Endodermal cell (in vitro differentiated cells): ENCODE measurements at regions not wholly inside any gene's neighbourhood (a gene's known extent, or its start where the extent isn't known, plus 50 kb on each side); places are given as distances from the start of the nearest gene placed in this dataset.

Experiments
- DNase-seq: peaks from one replicate; pipeline ENCODE4 v3.0.0-alpha.2; 2017
- H3K27ac ChIP-seq: 2 replicates; pipeline ENCODE4 v1.5.1; 2013; ENCODE audit warnings: mild to moderate bottlenecking, low read depth, low read length, moderate library complexity
- H3K27me3 ChIP-seq: 2 replicates; pipeline ENCODE4 v1.6.1; 2013; ENCODE audit warnings: mild to moderate bottlenecking, low read length, moderate library complexity; ENCODE audit not compliant: insufficient read depth, control insufficient read depth, poor library complexity, severe bottlenecking
- H3K36me3 ChIP-seq: 2 replicates; pipeline ENCODE4 v1.7.0; 2013; ENCODE audit warnings: mild to moderate bottlenecking, low read length, moderate library complexity; ENCODE audit not compliant: control insufficient read depth, insufficient read depth
- H3K4me1 ChIP-seq: one replicate; pipeline ENCODE4 v1.7.0; 2013; ENCODE audit warnings: low read length; ENCODE audit not compliant: control insufficient read depth, insufficient read depth
- H3K4me3 ChIP-seq: 2 replicates; pipeline ENCODE4 v1.5.1; 2013; ENCODE audit warnings: mild to moderate bottlenecking, low read length, moderate library complexity
- H3K9ac ChIP-seq: 2 replicates; pipeline ENCODE4 v1.6.1; 2013; ENCODE audit warnings: mild to moderate bottlenecking, low read length, moderate library complexity; ENCODE audit not compliant: poor library complexity, severe bottlenecking; ENCODE audit errors: extremely low read depth
- H3K9me3 ChIP-seq: 2 replicates; pipeline ENCODE4 v1.6.1; 2013; ENCODE audit warnings: mild to moderate bottlenecking, low read length, moderate library complexity; ENCODE audit not compliant: control insufficient read depth
- H3K27ac Mint-ChIP-seq: 2 replicates; pipeline ENCODE4 v1.8.0; 2020; ENCODE audit warnings: mixed read lengths
- H3K27me3 Mint-ChIP-seq: 2 replicates; pipeline ENCODE4 v1.8.0; 2021; ENCODE audit warnings: mild to moderate bottlenecking, mixed read lengths; ENCODE audit not compliant: insufficient read depth
- H3K36me3 Mint-ChIP-seq: 2 replicates; pipeline ENCODE4 v1.8.0; 2020; ENCODE audit warnings: low read depth, mixed read lengths
- H3K4me1 Mint-ChIP-seq: 2 replicates; pipeline ENCODE4 v1.8.0; 2020; ENCODE audit warnings: mixed read lengths
- H3K4me3 Mint-ChIP-seq: 2 replicates; pipeline ENCODE4 v1.8.0; 2020; ENCODE audit warnings: mild to moderate bottlenecking, moderate library complexity, mixed read lengths
- H3K9me3 Mint-ChIP-seq: 2 replicates; pipeline ENCODE4 v1.8.0; 2020; ENCODE audit warnings: mild to moderate bottlenecking, mixed read lengths
- WGBS, 2 experiments: methylation state at CpG; one replicate each; pipeline versions ENCODE4 v1.1.5 to v1.1.7; 2013; ENCODE audit warnings: missing lambda C conversion rate in 2 of 2, mixed read lengths in 1 of 2; ENCODE audit not compliant: insufficient coverage in 1 of 2, insufficient read length in 1 of 2; 5-methylcytosine and 5-hydroxymethylcytosine counted together
- TF ChIP-seq, protein P1 (sequence below): fragments of 200-600 bp; sonication (generic); conservative IDR thresholded peaks from 2 replicates; pipeline ENCODE4 v1.5.0; 2021; ENCODE audit warnings: antibody characterized with exemption, mild to moderate bottlenecking

DNA sequence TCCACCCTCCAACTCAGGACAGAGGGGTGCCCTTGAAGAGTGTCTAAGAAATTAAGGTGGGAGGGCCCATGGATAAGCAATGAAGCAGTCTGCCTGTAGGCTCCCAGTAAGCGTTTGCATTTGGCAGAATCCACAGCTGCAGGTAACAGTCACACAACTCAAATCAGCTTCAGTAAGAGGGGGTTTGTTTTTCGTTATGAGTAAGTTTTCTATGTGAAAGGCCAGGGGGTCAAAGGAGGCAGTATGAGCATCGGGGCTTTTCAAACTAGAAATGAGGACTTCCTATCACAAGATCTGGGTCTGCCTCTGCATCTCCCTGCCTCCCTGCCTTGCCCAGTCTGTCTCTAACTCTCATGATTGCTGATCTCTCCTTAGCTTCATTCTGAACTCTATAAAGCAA lies 128.1 kb upstream of the CCL2 start:
- H3K27ac ChIP-seq = no peak overlapping the region
- H3K4me1 ChIP-seq = no peaks in the 10 kb centered on the region
- WGBS, 2 experiments = 82 to 83% methylated on average over 2 to 3 of the region's 3 CpGs
- no peaks in the 10 kb centered on the region for H3K27me3 Mint-ChIP-seq
- H3K36me3 ChIP-seq = no peaks in the 10 kb centered on the region
- no peak for DNase-seq
- H3K27ac Mint-ChIP-seq = no peak overlapping the region
- no peak overlapping the region for H3K4me3 ChIP-seq
- no peaks in the 10 kb centered on the region for H3K27me3 ChIP-seq
- no peak overlapping the region for H3K4me3 Mint-ChIP-seq
- H3K9ac ChIP-seq = no peak overlapping the region
- no peaks in the 10 kb centered on the region for H3K4me1 Mint-ChIP-seq
- H3K9me3 ChIP-seq = no peaks in the 10 kb centered on the region
- TF ChIP-seq, protein P1, sequence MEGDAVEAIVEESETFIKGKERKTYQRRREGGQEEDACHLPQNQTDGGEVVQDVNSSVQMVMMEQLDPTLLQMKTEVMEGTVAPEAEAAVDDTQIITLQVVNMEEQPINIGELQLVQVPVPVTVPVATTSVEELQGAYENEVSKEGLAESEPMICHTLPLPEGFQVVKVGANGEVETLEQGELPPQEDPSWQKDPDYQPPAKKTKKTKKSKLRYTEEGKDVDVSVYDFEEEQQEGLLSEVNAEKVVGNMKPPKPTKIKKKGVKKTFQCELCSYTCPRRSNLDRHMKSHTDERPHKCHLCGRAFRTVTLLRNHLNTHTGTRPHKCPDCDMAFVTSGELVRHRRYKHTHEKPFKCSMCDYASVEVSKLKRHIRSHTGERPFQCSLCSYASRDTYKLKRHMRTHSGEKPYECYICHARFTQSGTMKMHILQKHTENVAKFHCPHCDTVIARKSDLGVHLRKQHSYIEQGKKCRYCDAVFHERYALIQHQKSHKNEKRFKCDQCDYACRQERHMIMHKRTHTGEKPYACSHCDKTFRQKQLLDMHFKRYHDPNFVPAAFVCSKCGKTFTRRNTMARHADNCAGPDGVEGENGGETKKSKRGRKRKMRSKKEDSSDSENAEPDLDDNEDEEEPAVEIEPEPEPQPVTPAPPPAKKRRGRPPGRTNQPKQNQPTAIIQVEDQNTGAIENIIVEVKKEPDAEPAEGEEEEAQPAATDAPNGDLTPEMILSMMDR = no peak
- H3K9me3 Mint-ChIP-seq = no peaks in the 10 kb centered on the region
- no peaks in the 10 kb centered on the region for H3K36me3 Mint-ChIP-seq

DNA sequence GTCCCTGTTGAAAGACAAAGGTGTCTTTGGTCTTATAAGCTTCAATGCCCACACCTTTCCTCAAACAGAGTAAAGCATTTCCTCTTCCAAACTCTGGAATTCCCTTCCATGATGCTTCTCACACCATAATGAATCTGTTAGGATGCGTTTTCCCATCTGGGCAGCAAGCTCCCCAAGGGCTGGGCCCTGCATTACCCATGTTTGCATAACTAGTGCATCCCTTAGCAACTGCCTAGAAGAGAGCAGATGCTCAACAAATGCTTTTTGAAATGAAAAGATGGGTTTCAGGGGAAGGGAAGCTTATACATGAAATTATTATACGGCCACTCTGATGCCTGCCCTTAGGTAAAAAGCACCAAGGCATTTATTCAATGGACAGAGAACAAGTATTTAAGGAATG lies 124.5 kb upstream of the CCL2 start:
- no peak overlapping the region for H3K9ac ChIP-seq
- Mint-ChIP-seq H3K4me3 (no peak overlapping the region), H3K36me3 (no peaks in the 10 kb centered on the region), H3K27ac (no peak overlapping the region), H3K27me3 (no peaks in the 10 kb centered on the region), H3K9me3 (peaks cover 2% of the 10 kb centered on the region), H3K4me1 (peaks cover 17% of the 10 kb centered on the region)
- no peak for DNase-seq
- no peaks in the 10 kb centered on the region for H3K9me3 ChIP-seq
- no peaks in the 10 kb centered on the region for H3K27me3 ChIP-seq
- H3K4me3 ChIP-seq = no peak overlapping the region
- WGBS, 2 experiments = 88 to 91% methylated on average over 2 of the region's 2 CpGs
- TF ChIP-seq, protein P1 = no peak
- no peaks in the 10 kb centered on the region for H3K4me1 ChIP-seq
- H3K36me3 ChIP-seq = no peaks in the 10 kb centered on the region
- peak overlapping the region; percentile 95 for H3K27ac ChIP-seq

DNA sequence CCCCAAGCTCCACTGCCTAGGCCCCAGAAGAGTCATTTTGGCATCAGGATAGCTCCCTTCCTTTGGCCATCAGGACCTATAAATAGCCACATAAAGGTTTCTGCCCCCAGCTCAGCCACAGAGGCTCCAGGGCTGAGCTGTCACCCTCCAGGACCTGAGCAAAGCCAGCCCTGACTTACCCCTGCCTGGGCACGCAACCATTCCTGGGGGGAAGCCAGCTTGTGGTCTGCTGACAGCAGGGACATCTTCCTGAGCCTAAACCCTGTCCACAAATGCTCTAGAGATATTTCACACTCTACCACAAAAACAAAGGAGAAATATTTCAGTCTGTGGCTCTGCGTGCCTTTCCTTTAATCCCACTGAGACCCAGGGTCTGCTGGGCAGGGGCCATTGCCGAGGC lies 123.7 kb upstream of the CCL2 start:
- TF ChIP-seq, protein P1 = no peak
- H3K9ac ChIP-seq = no peak overlapping the region
- Mint-ChIP-seq H3K4me1 (peaks cover 24% of the 10 kb centered on the region), H3K9me3 (peaks cover 2% of the 10 kb centered on the region), H3K27ac (no peak overlapping the region), H3K36me3 (no peaks in the 10 kb centered on the region), H3K27me3 (no peaks in the 10 kb centered on the region), H3K4me3 (no peak overlapping the region)
- DNase-seq = no peak
- H3K4me3 ChIP-seq = no peak overlapping the region
- H3K27ac ChIP-seq = peak overlapping the region; percentile 95
- H3K9me3 ChIP-seq = no peaks in the 10 kb centered on the region
- no peaks in the 10 kb centered on the region for H3K36me3 ChIP-seq
- H3K27me3 ChIP-seq = no peaks in the 10 kb centered on the region
- H3K4me1 ChIP-seq = peaks cover 6% of the 10 kb centered on the region
- 87 to 96% methylated on average over 3 of the region's 3 CpGs for WGBS, 2 experiments
